Skeletal muscle cell (primary cell): ENCODE measurements at regions not wholly inside any gene's neighbourhood (a gene's known extent, or its start where the extent isn't known, plus 50 kb on each side); places are given as distances from the start of the nearest gene placed in this dataset.

Source experiments
- DNase-seq: peaks from one replicate; pipeline ENCODE4 v3.0.0-alpha.2; 2010; ENCODE audit warnings: low read depth
- H3K4me3 ChIP-seq: 2 replicates; pipeline ENCODE4 v1.5.1; 2011; ENCODE audit warnings: low read depth, mild to moderate bottlenecking, control low read depth, low read length, moderate library complexity

GRCh38 chr7:13144673-13145072 is 457.2 kb downstream of the ARL4A start:
- peak; percentile 51 for DNase-seq
- H3K4me3 ChIP-seq = no peak overlapping the region

- DNase-seq = no peak
- H3K4me3 ChIP-seq = no peak overlapping the region
These were observed 461.1 kb downstream of the ARL4A start for GRCh38 chr7:13148548-13148947.

- no peak for DNase-seq
- H3K4me3 ChIP-seq = no peak overlapping the region
These were observed 464.5 kb downstream of the ARL4A start for GRCh38 chr7:13151978-13152377.

GRCh38 chr7:13152755-13153154 is 465.3 kb downstream of the ARL4A start:
- DNase-seq = no peak
- no peak overlapping the region for H3K4me3 ChIP-seq

- H3K4me3 ChIP-seq = no peak overlapping the region
- no peak for DNase-seq
These were observed 465.8 kb downstream of the ARL4A start for GRCh38 chr7:13153266-13153665.

GRCh38 chr7:13153742-13154141 is 466.3 kb downstream of the ARL4A start:
- H3K4me3 ChIP-seq = no peak overlapping the region
- no peak for DNase-seq

- H3K4me3 ChIP-seq = no peak overlapping the region
- DNase-seq = no peak
These were observed 467.8 kb downstream of the ARL4A start for GRCh38 chr7:13155188-13155587.

GRCh38 chr7:13159003-13159402 is 471.6 kb downstream of the ARL4A start:
- no peak overlapping the region for H3K4me3 ChIP-seq
- DNase-seq = no peak

- DNase-seq = no peak
- no peak overlapping the region for H3K4me3 ChIP-seq
These were observed 472.2 kb downstream of the ARL4A start for GRCh38 chr7:13159467-13160184.

GRCh38 chr7:13161125-13161524 is 473.7 kb downstream of the ARL4A start:
- no peak overlapping the region for H3K4me3 ChIP-seq

GRCh38 chr7:13165854-13166253 is 478.4 kb downstream of the ARL4A start:
- DNase-seq = no peak
- no peak overlapping the region for H3K4me3 ChIP-seq

More at GRCh38 chr7:13161125-13161524, 473.7 kb downstream of the ARL4A start:
- no peak for DNase-seq

- DNase-seq = no peak
- no peak overlapping the region for H3K4me3 ChIP-seq
These were observed 479.4 kb downstream of the ARL4A start for GRCh38 chr7:13166801-13167200.

GRCh38 chr7:13169356-13169755 is 481.9 kb downstream of the ARL4A start:
- no peak overlapping the region for H3K4me3 ChIP-seq
- no peak for DNase-seq

- DNase-seq = no peak
- H3K4me3 ChIP-seq = no peak overlapping the region
These were observed 487.6 kb downstream of the ARL4A start for GRCh38 chr7:13174991-13175390.

GRCh38 chr7:13179011-13179582 is 491.7 kb downstream of the ARL4A start:
- DNase-seq = no peak
- no peak overlapping the region for H3K4me3 ChIP-seq

GRCh38 chr7:13179775-13180523 is 492.5 kb downstream of the ARL4A start:
- no peak for DNase-seq
- no peak overlapping the region for H3K4me3 ChIP-seq

- H3K4me3 ChIP-seq = no peak overlapping the region
- no peak for DNase-seq
These were observed 493.8 kb downstream of the ARL4A start for GRCh38 chr7:13181216-13181615.

GRCh38 chr7:13185139-13185538 is 497.7 kb downstream of the ARL4A start:
- no peak overlapping the region for H3K4me3 ChIP-seq
- DNase-seq = no peak

GRCh38 chr7:13188236-13188805 is 500.9 kb downstream of the ARL4A start:
- no peak for DNase-seq
- no peak overlapping the region for H3K4me3 ChIP-seq

GRCh38 chr7:13188922-13189321 is 501.5 kb downstream of the ARL4A start:
- DNase-seq = no peak
- H3K4me3 ChIP-seq = no peak overlapping the region
